HEK293T (cell line): ENCODE measurements at regions not wholly inside any gene's neighbourhood (a gene's known extent, or its start where the extent isn't known, plus 50 kb on each side); places are given as distances from the start of the nearest gene placed in this dataset.

ENCODE experiments used
- ELF4 ChIP-seq: fragments of 450-650 bp; IDR thresholded peaks from 2 replicates; pipeline ENCODE4 v1.6.1; 2017; ENCODE audit warnings: antibody characterized with exemption
- FOXA1 ChIP-seq: fragments of 450-650 bp; IDR thresholded peaks from 2 replicates; pipeline ENCODE4 v1.6.1; 2016; ENCODE audit warnings: mild to moderate bottlenecking
- SP1 ChIP-seq: fragments of 450-650 bp; IDR thresholded peaks from 2 replicates; pipeline ENCODE4 v1.6.1; 2017
- ZNF384 ChIP-seq: fragments of 450-650 bp; IDR thresholded peaks from 2 replicates; pipeline ENCODE4 v1.6.1; 2016

GRCh38 chr7:112898432-112899290 lies 108.5 kb upstream of the TMEM168 start:
- TF ChIP-seq ELF4 (no peak), FOXA1 (no peak), SP1 (no peak), ZNF384 (no peak)
